Sigmoid colon (tissue), 4 donors: ENCODE measurements at regions not wholly inside any gene's neighbourhood (a gene's known extent, or its start where the extent isn't known, plus 50 kb on each side); places are given as distances from the start of the nearest gene placed in this dataset.

Experiments
- CTCF ChIP-seq, 4 experiments: fragments of 450-650 bp in 3 of 4; fragments of 200-600 bp in 1 of 4; IDR thresholded peaks; one replicate each; pipeline ENCODE4 v1.5.1; 2016 to 2019; ENCODE audit warnings: antibody characterized with exemption in 4 of 4, mild to moderate bottlenecking in 3 of 4, moderate library complexity in 2 of 4
- POLR2A ChIP-seq, 2 donors: fragments of 450-650 bp; IDR thresholded peaks; one replicate each; pipeline ENCODE4 v1.6.1; 2016; ENCODE audit warnings: antibody characterized with exemption in 2 of 2, mild to moderate bottlenecking in 2 of 2, moderate library complexity in 2 of 2
- POLR2AphosphoS5 ChIP-seq, 4 donors: sonication (generic); formaldehyde crosslinking; IDR thresholded peaks; one replicate each; pipeline ENCODE4 v1.6.1; 2017; ENCODE audit warnings: antibody characterized with exemption in 4 of 4

- no peak for TF ChIP-seq CTCF (IDR thresholded peaks at IDR 0.05)
- TF ChIP-seq POLR2A (IDR thresholded peaks at IDR 0.05), result no peak
- TF ChIP-seq POLR2AphosphoS5 (IDR thresholded peaks at IDR 0.05), result no peak
These were observed 76.3 kb downstream of the PDGFA start for GRCh38 chr7:443279-443833.
